GM12878 (cell line): ENCODE measurements at regions not wholly inside any gene's neighbourhood (a gene's known extent, or its start where the extent isn't known, plus 50 kb on each side); places are given as distances from the start of the nearest gene placed in this dataset.

Source experiments
- ATAC-seq: fragments of 200-7000 bp; cut with Tn5 transposase; 3 replicates; pipeline ENCODE4 v1.9.1; 2020; ENCODE audit warnings: mild to moderate bottlenecking, moderate library complexity
- BruUV-seq: library from RNA; stranded (reverse); fragments of 400-500 nt; replicated peaks from 2 replicates; lab custom pipeline; 2021; lab: Mats Ljungman, UMichigan
- CTCF ChIA-PET: fragments of 300-600 bp; sonication (Branson Sonifier 250); formaldehyde crosslinking; extraction: SDS; loops from one replicate; lab custom pipeline; 2021; ENCODE audit warnings: inconsistent platforms; lab: Yijun Ruan, JAX
- POLR2A ChIA-PET: fragments of 350-600 bp; formaldehyde crosslinking; extraction: SDS; loops from one replicate; lab custom pipeline; 2021; ENCODE audit warnings: inconsistent platforms; lab: Charles Lee
- RAD21 ChIA-PET: fragments of 300-600 bp; sonication (Branson Sonifier 250); formaldehyde crosslinking; loops from one replicate; lab custom pipeline; 2023; ENCODE audit warnings: antibody characterized with exemption; ENCODE audit not compliant: unreplicated experiment; lab: Charles Lee
- SMC1A ChIA-PET: fragments of 300-600 bp; sonication (Branson Sonifier 250); formaldehyde crosslinking; loops from one replicate; lab custom pipeline; 2023; ENCODE audit not compliant: unreplicated experiment, uncharacterized antibody; lab: Charles Lee
- DNase-seq: peaks from one replicate; pipeline ENCODE4 v3.0.0-alpha.2; 2011; ENCODE audit warnings: low read depth, low spot score
- FAIRE-seq: peaks from 3 replicates; lab custom pipeline; 2011; peaks lifted over from hg19 to GRCh38; lab: Jason Lieb, UNC
- H2AFZ ChIP-seq: 2 replicates; pipeline ENCODE4 v1.6.0; 2011; ENCODE audit warnings: low read depth, low read length, control low read depth; ENCODE audit not compliant: control insufficient read depth
- H3K27ac ChIP-seq: 2 replicates; pipeline ENCODE4 v1.5.1; 2011; ENCODE audit warnings: control low read depth; ENCODE audit not compliant: control insufficient read depth, insufficient read depth
- H3K27me3 ChIP-seq, 2 experiments: replicated peaks in 1 of 2; 2 replicates each; pipeline versions ENCODE4 v1.6.0 to v1.6.1; 2011; ENCODE audit warnings: low read length in 1 of 2; ENCODE audit not compliant: control insufficient read depth in 2 of 2, insufficient read depth in 2 of 2
- H3K36me3 ChIP-seq, 2 experiments: 2 replicates each; pipeline ENCODE4 v1.5.1; 2011; ENCODE audit warnings: low read length in 1 of 2; ENCODE audit not compliant: control insufficient read depth in 2 of 2, insufficient read depth in 2 of 2
- H3K4me1 ChIP-seq: 2 replicates; pipeline ENCODE4 v1.6.1; 2011; ENCODE audit warnings: mild to moderate bottlenecking, low read length, moderate library complexity, mixed read lengths; ENCODE audit not compliant: control insufficient read depth, insufficient read depth
- H3K4me2 ChIP-seq: 2 replicates; pipeline ENCODE4 v1.6.0; 2011; ENCODE audit warnings: control low read depth; ENCODE audit not compliant: control insufficient read depth, insufficient read depth
- H3K4me3 ChIP-seq: fragments of 200-600 bp; sonication (generic); 2 replicates; pipeline ENCODE4 v1.5.1; 2016
- H3K79me2 ChIP-seq: 2 replicates; pipeline ENCODE4 v1.6.0; 2011; ENCODE audit warnings: low read length; ENCODE audit not compliant: control insufficient read depth, insufficient read depth
- H3K9ac ChIP-seq: 2 replicates; pipeline ENCODE4 v1.8.0; 2011; ENCODE audit warnings: low read length, control low read depth, mixed read lengths; ENCODE audit not compliant: control insufficient read depth, insufficient read depth
- H3K9me3 ChIP-seq: replicated peaks from 3 replicates; pipeline ENCODE4 v1.5.1; 2011; ENCODE audit warnings: mild to moderate bottlenecking, low read length; ENCODE audit not compliant: control insufficient read depth, insufficient read depth
- H4K20me1 ChIP-seq: 2 replicates; pipeline ENCODE4 v1.6.0; 2011; ENCODE audit not compliant: control insufficient read depth, insufficient read depth
- ZNF687 ChIP-seq: fragments of 450-650 bp; IDR thresholded peaks from 2 replicates; pipeline ENCODE4 v1.6.1; 2017; ENCODE audit warnings: mild to moderate bottlenecking, moderate library complexity
- WGBS: methylation state at CpG from one replicate; pipeline ENCODE4 v1.1.6; 2016; ENCODE audit warnings: low lambda C conversion rate; ENCODE audit not compliant: insufficient replicate concordance, insufficient coverage; ENCODE audit errors: missing lambda C conversion rate; 5-methylcytosine and 5-hydroxymethylcytosine counted together
- in situ Hi-C: fragments of 300-500 bp; cut with MboI; formaldehyde crosslinking; loops from 9 replicates; pipeline ENCODE4 v1.14.3; 2018; ENCODE audit warnings: mixed read lengths
- intact Hi-C: fragments of 100-400 bp; cut with micrococcal nuclease; formaldehyde crosslinking; loops from one replicate; pipeline ENCODE4 v1.14.2; 2022; ENCODE audit not compliant: unreplicated experiment
- TF ChIP-seq, protein P1 (sequence below), 3 experiments: IDR thresholded peaks in 2 of 3; conservative IDR thresholded peaks in 1 of 3; 2 replicates each; pipeline ENCODE4 v1.5.1; 2011; ENCODE audit warnings: low read depth in 3 of 3, low read length in 3 of 3, mild to moderate bottlenecking in 3 of 3, control low read depth in 2 of 3, moderate library complexity in 2 of 3, inconsistent platforms in 1 of 3, mixed read lengths in 1 of 3; ENCODE audit not compliant: control insufficient read depth in 2 of 3, insufficient read depth in 1 of 3; ENCODE audit errors: extremely low read depth in 1 of 3

DNA sequence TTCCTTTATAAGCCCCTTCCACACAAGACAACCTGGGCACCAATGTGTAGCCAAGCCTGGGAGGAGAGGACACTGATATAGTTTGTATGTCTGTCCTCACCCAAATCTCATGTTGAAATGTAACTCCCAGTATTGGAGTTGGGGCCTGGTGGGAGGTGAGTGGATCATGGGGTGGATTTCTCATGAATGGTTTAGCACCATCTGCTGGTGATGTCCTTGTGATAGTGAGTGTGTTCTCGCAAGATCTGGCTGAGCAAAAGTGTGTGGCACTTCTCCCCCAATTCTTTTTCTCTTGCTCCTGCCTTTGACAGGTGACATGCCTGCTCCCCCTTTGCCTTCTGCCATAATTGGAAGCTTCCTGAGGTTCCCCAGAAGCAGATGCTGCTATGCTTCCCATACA lies 135.8 kb downstream of the USP31 start:
- in situ Hi-C loops (no loop called here), intact Hi-C loops (no loop called here)
- Histone ChIP-seq H3K4me2 (no peak overlapping the region), H3K4me1 (no peaks in the 10 kb centered on the region), H3K4me3 (no peak overlapping the region), H3K9ac (no peak overlapping the region), H4K20me1 (no peaks in the 10 kb centered on the region), H2AFZ (no peak overlapping the region), H3K79me2 (no peaks in the 10 kb centered on the region), H3K27me3 (no peaks in the 10 kb centered on the region), H3K9me3 (no peaks in the 10 kb centered on the region), H3K27ac (no peak overlapping the region)
- no peak for FAIRE-seq
- no peak for DNase-seq
- POLR2A ChIA-PET = no interaction called here
- WGBS = 0% methylated on average over 1 of the region's 1 CpG
- SMC1A ChIA-PET = interaction anchor here (0.7 to 1.4 kb wide), 2 partner anchors 35 to 117 kb away, joined by 3 read pairs; no protein-coding TSS in a partner anchor
- no TSS peak for BruUV-seq
- no peak for ATAC-seq
- RAD21 ChIA-PET = interaction anchor here (1.6 kb wide), 1 partner anchor 48 kb away, joined by 5 read pairs; no protein-coding TSS in a partner anchor
- CTCF ChIA-PET = interaction anchor here (1.1 to 1.8 kb wide), 5 partner anchors 13 to 115 kb away, joined by 3 to 5 read pairs (median 3); no protein-coding TSS in a partner anchor
- TF ChIP-seq, protein P1, sequence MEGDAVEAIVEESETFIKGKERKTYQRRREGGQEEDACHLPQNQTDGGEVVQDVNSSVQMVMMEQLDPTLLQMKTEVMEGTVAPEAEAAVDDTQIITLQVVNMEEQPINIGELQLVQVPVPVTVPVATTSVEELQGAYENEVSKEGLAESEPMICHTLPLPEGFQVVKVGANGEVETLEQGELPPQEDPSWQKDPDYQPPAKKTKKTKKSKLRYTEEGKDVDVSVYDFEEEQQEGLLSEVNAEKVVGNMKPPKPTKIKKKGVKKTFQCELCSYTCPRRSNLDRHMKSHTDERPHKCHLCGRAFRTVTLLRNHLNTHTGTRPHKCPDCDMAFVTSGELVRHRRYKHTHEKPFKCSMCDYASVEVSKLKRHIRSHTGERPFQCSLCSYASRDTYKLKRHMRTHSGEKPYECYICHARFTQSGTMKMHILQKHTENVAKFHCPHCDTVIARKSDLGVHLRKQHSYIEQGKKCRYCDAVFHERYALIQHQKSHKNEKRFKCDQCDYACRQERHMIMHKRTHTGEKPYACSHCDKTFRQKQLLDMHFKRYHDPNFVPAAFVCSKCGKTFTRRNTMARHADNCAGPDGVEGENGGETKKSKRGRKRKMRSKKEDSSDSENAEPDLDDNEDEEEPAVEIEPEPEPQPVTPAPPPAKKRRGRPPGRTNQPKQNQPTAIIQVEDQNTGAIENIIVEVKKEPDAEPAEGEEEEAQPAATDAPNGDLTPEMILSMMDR (IDR thresholded peaks at IDR 0.05 in 2 of 3, conservative IDR thresholded peaks at IDR 0.05 in 1 of 3; ENCODE audit: control insufficient read depth in 2 of 3, extremely low read depth in 1 of 3, insufficient read depth in 1 of 3, low read depth in 3 of 3, low read length in 3 of 3) = peak in 2 of 3 experiments; percentile 4 to 9; a peak in 1 of 6 replicates
- no peak for TF ChIP-seq ZNF687
- TF ChIP-seq, all 136 proteins: peak for 1
- no peaks in the 10 kb centered on the region for H3K36me3 ChIP-seq
